HG02973 (cell line): ENCODE measurements at regions not wholly inside any gene's neighbourhood (a gene's known extent, or its start where the extent isn't known, plus 50 kb on each side); places are given as distances from the start of the nearest gene placed in this dataset.
A peak's percentile ranks its signal among the peaks of the same experiment; 100 is the strongest.
"Not testable (repeated sequence)": the region's sequence is repeated elsewhere in the genome, so short reads cannot be mapped to it uniquely, and the experiment has no call there.

ENCODE experiments used
- ATAC-seq: cut with Tn5 transposase; IDR thresholded peaks from one replicate; pipeline ENCODE4 v1.9.1; 2021; ENCODE audit warnings: moderate library complexity; ENCODE audit not compliant: unreplicated experiment

- ATAC-seq, result no peak
Measured at GRCh38 chr1:60916906-60917305, 165.5 kb upstream of the NFIA start.

GRCh38 chr1:60916199-60916598 lies 166.2 kb upstream of the NFIA start:
- no peak for ATAC-seq

- ATAC-seq, result no peak
Measured at GRCh38 chr1:60915441-60915840, 166.9 kb upstream of the NFIA start.

GRCh38 chr1:60914982-60915381 lies 167.4 kb upstream of the NFIA start:
- ATAC-seq, result no peak

- not testable (repeated sequence) for ATAC-seq
Measured at GRCh38 chr1:60913708-60914107, 168.7 kb upstream of the NFIA start.

GRCh38 chr1:60913039-60913438 lies 169.3 kb upstream of the NFIA start:
- no peak for ATAC-seq

GRCh38 chr1:60911966-60912697 lies 170.2 kb upstream of the NFIA start:
- ATAC-seq, result no peak

GRCh38 chr1:60908159-60908558 lies 174.2 kb upstream of the NFIA start:
- no peak for ATAC-seq

- no peak for ATAC-seq
Measured at GRCh38 chr1:60906526-60906925, 175.8 kb upstream of the NFIA start.

GRCh38 chr1:60906039-60906438 lies 176.3 kb upstream of the NFIA start:
- no peak for ATAC-seq

GRCh38 chr1:60904099-60904851 lies 178.1 kb upstream of the NFIA start:
- no peak for ATAC-seq

- no peak for ATAC-seq
Measured at GRCh38 chr1:60903591-60903990, 178.8 kb upstream of the NFIA start.

GRCh38 chr1:60899464-60899863 lies 182.9 kb upstream of the NFIA start:
- no peak for ATAC-seq

- peak; percentile 95 for ATAC-seq
Measured at GRCh38 chr1:60898987-60899386, 183.4 kb upstream of the NFIA start.

- ATAC-seq, result no peak
Measured at GRCh38 chr1:60898413-60898812, 183.9 kb upstream of the NFIA start.

GRCh38 chr1:60896701-60897363 lies 185.5 kb upstream of the NFIA start:
- no peak for ATAC-seq

GRCh38 chr1:60895701-60896100 lies 186.7 kb upstream of the NFIA start:
- no peak for ATAC-seq

- ATAC-seq, result no peak
Measured at GRCh38 chr1:60895252-60895651, 187.1 kb upstream of the NFIA start.

- ATAC-seq, result no peak
Measured at GRCh38 chr1:60894741-60895140, 187.6 kb upstream of the NFIA start.

GRCh38 chr1:60894130-60894529 lies 188.2 kb upstream of the NFIA start:
- ATAC-seq, result no peak

GRCh38 chr1:60893136-60893930 lies 189.0 kb upstream of the NFIA start:
- no peak for ATAC-seq
